ENCODE measurements at regions not wholly inside any gene's neighbourhood (a gene's known extent, or its start where the extent isn't known, plus 50 kb on each side); places are given as distances from the start of the nearest gene placed in this dataset.

DNA sequence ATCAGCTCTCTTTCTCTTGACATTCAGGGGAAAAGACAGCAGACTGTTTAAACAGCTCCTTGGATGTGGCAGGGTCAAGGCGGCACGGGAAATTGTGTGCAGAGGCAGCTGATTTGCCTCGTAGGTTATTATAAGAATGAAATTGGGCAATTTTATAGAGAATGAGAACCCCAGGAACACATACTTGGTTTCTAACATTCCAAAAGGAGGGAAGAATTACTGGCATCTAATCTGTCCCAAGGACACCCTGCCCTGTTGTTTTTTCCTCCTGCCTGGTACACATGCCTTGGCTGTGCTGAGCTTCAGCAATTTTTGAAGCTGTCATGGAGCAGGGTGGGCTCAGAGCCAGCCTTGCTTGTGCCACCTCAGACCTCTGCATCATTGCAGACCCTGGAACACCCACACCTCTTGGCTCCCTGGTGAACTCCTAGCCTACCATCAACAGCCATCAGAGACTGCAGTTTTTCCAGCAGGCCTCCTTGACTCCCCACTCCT is 143.6 kb downstream of the BOD1 start:
- no peaks in the 10 kb centered on the region for H3K9me3 Mint-ChIP-seq (ENCODE audit: unreplicated experiment)
- DNase-seq: no peak
- no peaks in the 10 kb centered on the region for H3K27me3 Mint-ChIP-seq (ENCODE audit: insufficient read depth, unreplicated experiment)
- H3K4me3 Mint-ChIP-seq (ENCODE audit: unreplicated experiment): no peak overlapping the region
- Histone ChIP-seq H3K36me3 (ENCODE audit: control insufficient read depth, insufficient read depth, low read length) (no peaks in the 10 kb centered on the region), H3K9me3 (0 out of 2 replicates have a peak, but pooled peaks cover 2% of the 10 kb centered on the region), H3K27me3 (replicated peaks; ENCODE audit: control insufficient read depth, insufficient read depth, low read length) (no peaks in the 10 kb centered on the region), H3K4me1 (no peaks in the 10 kb centered on the region), H3K4me3 (ENCODE audit: low read depth, low read length) (no peak overlapping the region)
- TF ChIP-seq, protein P1, sequence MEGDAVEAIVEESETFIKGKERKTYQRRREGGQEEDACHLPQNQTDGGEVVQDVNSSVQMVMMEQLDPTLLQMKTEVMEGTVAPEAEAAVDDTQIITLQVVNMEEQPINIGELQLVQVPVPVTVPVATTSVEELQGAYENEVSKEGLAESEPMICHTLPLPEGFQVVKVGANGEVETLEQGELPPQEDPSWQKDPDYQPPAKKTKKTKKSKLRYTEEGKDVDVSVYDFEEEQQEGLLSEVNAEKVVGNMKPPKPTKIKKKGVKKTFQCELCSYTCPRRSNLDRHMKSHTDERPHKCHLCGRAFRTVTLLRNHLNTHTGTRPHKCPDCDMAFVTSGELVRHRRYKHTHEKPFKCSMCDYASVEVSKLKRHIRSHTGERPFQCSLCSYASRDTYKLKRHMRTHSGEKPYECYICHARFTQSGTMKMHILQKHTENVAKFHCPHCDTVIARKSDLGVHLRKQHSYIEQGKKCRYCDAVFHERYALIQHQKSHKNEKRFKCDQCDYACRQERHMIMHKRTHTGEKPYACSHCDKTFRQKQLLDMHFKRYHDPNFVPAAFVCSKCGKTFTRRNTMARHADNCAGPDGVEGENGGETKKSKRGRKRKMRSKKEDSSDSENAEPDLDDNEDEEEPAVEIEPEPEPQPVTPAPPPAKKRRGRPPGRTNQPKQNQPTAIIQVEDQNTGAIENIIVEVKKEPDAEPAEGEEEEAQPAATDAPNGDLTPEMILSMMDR (IDR thresholded peaks at IDR 0.05; ENCODE audit: insufficient read depth in 1 of 2, low read depth in 1 of 2, low read length in 1 of 2, severe bottlenecking in 1 of 2, unreplicated experiment in 1 of 2): no peak
- H3K27ac Mint-ChIP-seq (ENCODE audit: unreplicated experiment): no peak overlapping the region
- no TSS peak for BruUV-seq (replicated peaks)
- POLR2A ChIA-PET: no interaction called here
- no peaks in the 10 kb centered on the region for H3K36me3 Mint-ChIP-seq (ENCODE audit: insufficient read depth, unreplicated experiment)
- CTCF ChIA-PET: no interaction called here
- H3K4me1 Mint-ChIP-seq (ENCODE audit: low read depth, unreplicated experiment): no peaks in the 10 kb centered on the region
- intact Hi-C loops (cut with micrococcal nuclease; ENCODE audit: unreplicated experiment): no loop called here

DNA sequence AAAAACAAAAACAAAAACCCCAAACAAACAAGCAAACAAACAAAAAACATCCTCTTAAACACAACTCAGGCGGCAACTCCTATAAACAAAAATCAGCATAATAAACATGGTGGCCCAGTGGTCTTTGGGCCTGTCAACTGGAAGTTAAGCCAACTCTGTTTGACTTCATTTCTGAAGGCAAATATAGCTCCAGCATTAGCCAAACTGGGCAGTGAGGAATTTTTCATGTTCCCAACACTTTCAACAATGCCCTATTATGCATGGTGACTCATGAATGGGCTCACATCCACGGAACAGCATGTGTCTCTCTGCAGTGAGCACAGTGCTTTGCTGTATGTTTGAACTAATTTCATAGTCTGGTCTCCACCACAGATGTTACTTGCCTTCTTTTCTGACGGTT is 143.9 kb upstream of the STC2 start:
- Mint-ChIP-seq H3K27ac (ENCODE audit: unreplicated experiment) (no peak overlapping the region), H3K4me3 (ENCODE audit: unreplicated experiment) (no peak overlapping the region), H3K36me3 (ENCODE audit: insufficient read depth, unreplicated experiment) (no peaks in the 10 kb centered on the region), H3K4me1 (ENCODE audit: low read depth, unreplicated experiment) (no peaks in the 10 kb centered on the region), H3K27me3 (ENCODE audit: insufficient read depth, unreplicated experiment) (no peaks in the 10 kb centered on the region), H3K9me3 (ENCODE audit: unreplicated experiment) (peaks cover 2% of the 10 kb centered on the region)
- intact Hi-C loops (cut with micrococcal nuclease; ENCODE audit: unreplicated experiment): no loop called here
- H3K36me3 ChIP-seq (ENCODE audit: control insufficient read depth, insufficient read depth, low read length): no peaks in the 10 kb centered on the region
- no peak for DNase-seq
- ChIA-PET POLR2A (no interaction called here), CTCF (no interaction called here)
- no peak overlapping the region for H3K4me3 ChIP-seq (ENCODE audit: low read depth, low read length)
- H3K4me1 ChIP-seq: no peaks in the 10 kb centered on the region
- TF ChIP-seq, protein P1 (IDR thresholded peaks at IDR 0.05; ENCODE audit: insufficient read depth in 1 of 2, low read depth in 1 of 2, low read length in 1 of 2, severe bottlenecking in 1 of 2, unreplicated experiment in 1 of 2): no peak
- BruUV-seq (replicated peaks): no TSS peak
- no peaks in the 10 kb centered on the region for H3K27me3 ChIP-seq (replicated peaks; ENCODE audit: control insufficient read depth, insufficient read depth, low read length)
- H3K9me3 ChIP-seq: 0 out of 2 replicates have a peak, but pooled peaks cover 2% of the 10 kb centered on the region

DNA sequence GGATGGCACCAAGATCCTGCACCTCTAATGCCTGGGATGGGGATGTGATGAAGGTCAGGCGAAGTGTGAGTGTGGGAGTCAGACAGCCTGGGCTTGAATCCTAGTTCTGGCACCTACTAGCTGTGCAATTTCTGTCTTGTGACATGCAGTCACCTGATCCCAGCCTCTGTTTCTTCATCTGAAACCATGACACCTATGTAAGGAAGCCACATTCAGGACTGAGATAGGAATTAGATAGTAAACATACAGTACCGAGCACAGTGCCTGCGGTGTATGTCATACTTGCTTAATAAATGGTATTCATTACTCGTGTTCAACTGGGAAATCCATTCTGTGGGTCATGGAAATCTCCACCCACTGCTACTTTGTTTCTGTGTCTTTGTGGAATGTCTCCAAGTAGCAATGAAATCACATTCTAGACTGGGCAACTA is 140.6 kb upstream of the STC2 start:
- no TSS peak for BruUV-seq (replicated peaks)
- Histone ChIP-seq H3K9me3 (peaks cover 4% of the 10 kb centered on the region; the same call in 1 of the 2 replicates), H3K27me3 (replicated peaks; ENCODE audit: control insufficient read depth, insufficient read depth, low read length) (no peaks in the 10 kb centered on the region), H3K4me1 (no peaks in the 10 kb centered on the region), H3K36me3 (ENCODE audit: control insufficient read depth, insufficient read depth, low read length) (no peaks in the 10 kb centered on the region), H3K4me3 (ENCODE audit: low read depth, low read length) (no peak overlapping the region)
- H3K36me3 Mint-ChIP-seq (ENCODE audit: insufficient read depth, unreplicated experiment): no peaks in the 10 kb centered on the region
- ChIA-PET CTCF (no interaction called here), POLR2A (no interaction called here)
- H3K27me3 Mint-ChIP-seq (ENCODE audit: insufficient read depth, unreplicated experiment): no peaks in the 10 kb centered on the region
- no peak overlapping the region for H3K4me3 Mint-ChIP-seq (ENCODE audit: unreplicated experiment)
- peaks cover 26% of the 10 kb centered on the region for H3K9me3 Mint-ChIP-seq (ENCODE audit: unreplicated experiment)
- H3K27ac Mint-ChIP-seq (ENCODE audit: unreplicated experiment): no peak overlapping the region
- H3K4me1 Mint-ChIP-seq (ENCODE audit: low read depth, unreplicated experiment): no peaks in the 10 kb centered on the region
- no peak for DNase-seq
- intact Hi-C loops (cut with micrococcal nuclease; ENCODE audit: unreplicated experiment): no loop called here
- TF ChIP-seq, protein P1 (IDR thresholded peaks at IDR 0.05; ENCODE audit: insufficient read depth in 1 of 2, low read depth in 1 of 2, low read length in 1 of 2, severe bottlenecking in 1 of 2, unreplicated experiment in 1 of 2): no peak

Measured in Caco-2 (cell line).